H1 (cell line): ENCODE measurements at regions not wholly inside any gene's neighbourhood (a gene's known extent, or its start where the extent isn't known, plus 50 kb on each side); places are given as distances from the start of the nearest gene placed in this dataset.

Source experiments
- CREB1 ChIP-seq: IDR thresholded peaks from 2 replicates; pipeline ENCODE4 v1.6.1; 2012; ENCODE audit warnings: inconsistent platforms
- EP300 ChIP-seq, 2 experiments: IDR thresholded peaks; 1 replicate in 1 of 2; 2 replicates in 1 of 2; pipeline ENCODE4 v1.6.1; 2011 to 2012; ENCODE audit warnings: low read depth in 2 of 2, low read length in 2 of 2, mild to moderate bottlenecking in 2 of 2, borderline replicate concordance in 1 of 2, inconsistent platforms in 1 of 2, moderate library complexity in 1 of 2
- EZH2 ChIP-seq: fragments of 200-600 bp; sonication (generic); IDR thresholded peaks from 2 replicates; pipeline ENCODE4 v1.7.1; 2012; ENCODE audit warnings: low read depth, mild to moderate bottlenecking, moderate library complexity, low read length, inconsistent platforms; ENCODE audit not compliant: severe bottlenecking
- GTF2F1 ChIP-seq: IDR thresholded peaks from 2 replicates; pipeline ENCODE4 v1.6.1; 2012; ENCODE audit warnings: low read depth, low read length, improper control_type of control experiment, borderline replicate concordance
- JUND ChIP-seq: IDR thresholded peaks from 2 replicates; pipeline ENCODE4 v1.6.1; 2011; ENCODE audit warnings: mild to moderate bottlenecking, improper control_type of control experiment, low read length
- POLR2A ChIP-seq, 2 experiments: IDR thresholded peaks; 1 replicate in 1 of 2; 2 replicates in 1 of 2; pipeline ENCODE4 v1.6.1; 2011; ENCODE audit warnings: low read depth in 2 of 2, low read length in 2 of 2, mild to moderate bottlenecking in 2 of 2; ENCODE audit errors: control extremely low read depth in 1 of 2
- SIN3A ChIP-seq, 2 experiments: IDR thresholded peaks in 1 of 2; conservative IDR thresholded peaks in 1 of 2; 2 replicates each; pipeline ENCODE4 v1.6.1; 2011 to 2012; ENCODE audit warnings: low read length in 2 of 2, improper control_type of control experiment in 1 of 2, low read depth in 1 of 2, mild to moderate bottlenecking in 1 of 2
- TAF1 ChIP-seq: IDR thresholded peaks from 2 replicates; pipeline ENCODE4 v1.6.1; 2011; ENCODE audit warnings: mild to moderate bottlenecking, low read depth, low read length
- TEAD4 ChIP-seq: IDR thresholded peaks from 2 replicates; pipeline ENCODE4 v1.6.1; 2012; ENCODE audit warnings: low read depth, low read length, inconsistent platforms, mixed read lengths
- YY1 ChIP-seq: IDR thresholded peaks from 2 replicates; pipeline ENCODE4 v1.6.1; 2011; ENCODE audit warnings: low read depth, mild to moderate bottlenecking, low read length
- TF ChIP-seq, protein P1 (sequence below), 3 experiments: IDR thresholded peaks; 1 replicate in 2 of 3; 2 replicates in 1 of 3; pipeline versions ENCODE4 v1.5.1 to v1.6.1; 2011; ENCODE audit warnings: low read length in 3 of 3, mild to moderate bottlenecking in 3 of 3, inconsistent platforms in 2 of 3, low read depth in 1 of 3, moderate library complexity in 1 of 3; ENCODE audit not compliant: insufficient read depth in 1 of 3; ENCODE audit errors: control extremely low read depth in 1 of 3

DNA sequence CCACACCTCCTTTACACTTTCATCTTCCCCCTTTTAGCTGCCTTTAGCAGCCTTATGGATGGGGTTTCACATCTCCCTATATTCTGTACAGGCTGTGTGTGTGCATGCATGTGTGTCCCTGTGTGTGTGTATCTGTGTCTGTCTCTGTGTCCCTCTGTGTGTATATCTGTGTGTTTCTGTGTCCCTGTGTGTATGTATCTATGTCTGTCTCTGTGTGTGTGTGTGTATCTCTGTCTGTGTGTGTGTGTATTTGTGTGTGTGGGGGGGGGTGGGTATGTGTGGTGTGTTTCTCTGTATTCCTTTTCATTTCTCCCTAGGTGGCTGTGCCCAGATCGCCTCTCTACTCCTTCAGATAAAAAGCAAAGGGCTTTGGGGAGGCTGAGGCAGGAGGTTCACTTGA, 52.2 kb upstream of the CD83 start:
- TF ChIP-seq POLR2A (IDR thresholded peaks at IDR 0.05; ENCODE audit: control extremely low read depth in 1 of 2, low read depth in 2 of 2, low read length in 2 of 2) (no peak), EZH2 (no peak), GTF2F1 (no peak), YY1 (no peak), EP300 (IDR thresholded peaks at IDR 0.05; ENCODE audit: borderline replicate concordance in 1 of 2, low read depth in 2 of 2, low read length in 2 of 2) (no peak), CREB1 (no peak), TEAD4 (no peak), TAF1 (no peak), JUND (no peak), SIN3A (conservative IDR thresholded peaks at IDR 0.05 in 1 of 2, IDR thresholded peaks at IDR 0.05 in 1 of 2; ENCODE audit: low read depth in 1 of 2, low read length in 2 of 2) (no peak)
- TF ChIP-seq, protein P1, sequence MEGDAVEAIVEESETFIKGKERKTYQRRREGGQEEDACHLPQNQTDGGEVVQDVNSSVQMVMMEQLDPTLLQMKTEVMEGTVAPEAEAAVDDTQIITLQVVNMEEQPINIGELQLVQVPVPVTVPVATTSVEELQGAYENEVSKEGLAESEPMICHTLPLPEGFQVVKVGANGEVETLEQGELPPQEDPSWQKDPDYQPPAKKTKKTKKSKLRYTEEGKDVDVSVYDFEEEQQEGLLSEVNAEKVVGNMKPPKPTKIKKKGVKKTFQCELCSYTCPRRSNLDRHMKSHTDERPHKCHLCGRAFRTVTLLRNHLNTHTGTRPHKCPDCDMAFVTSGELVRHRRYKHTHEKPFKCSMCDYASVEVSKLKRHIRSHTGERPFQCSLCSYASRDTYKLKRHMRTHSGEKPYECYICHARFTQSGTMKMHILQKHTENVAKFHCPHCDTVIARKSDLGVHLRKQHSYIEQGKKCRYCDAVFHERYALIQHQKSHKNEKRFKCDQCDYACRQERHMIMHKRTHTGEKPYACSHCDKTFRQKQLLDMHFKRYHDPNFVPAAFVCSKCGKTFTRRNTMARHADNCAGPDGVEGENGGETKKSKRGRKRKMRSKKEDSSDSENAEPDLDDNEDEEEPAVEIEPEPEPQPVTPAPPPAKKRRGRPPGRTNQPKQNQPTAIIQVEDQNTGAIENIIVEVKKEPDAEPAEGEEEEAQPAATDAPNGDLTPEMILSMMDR (IDR thresholded peaks at IDR 0.05; ENCODE audit: control extremely low read depth in 1 of 3, insufficient read depth in 1 of 3, low read depth in 1 of 3, low read length in 3 of 3) = no peak
